ENCODE measurements at regions not wholly inside any gene's neighbourhood (a gene's known extent, or its start where the extent isn't known, plus 50 kb on each side); places are given as distances from the start of the nearest gene placed in this dataset.

- TF ChIP-seq POLR2A (IDR thresholded peaks at IDR 0.05) (no peak), CTCF (IDR thresholded peaks at IDR 0.05) (no peak)
Observed at GRCh38 chr1:239647045-239647444, 260.7 kb downstream of the CHRM3 start.

All from esophagus squamous epithelium (tissue), 4 donors.